ENCODE measurements at regions not wholly inside any gene's neighbourhood (a gene's known extent, or its start where the extent isn't known, plus 50 kb on each side); places are given as distances from the start of the nearest gene placed in this dataset.

- Histone ChIP-seq H3K4me1 (no peaks in the 10 kb centered on the region), H3K27ac (no peak overlapping the region), H3K36me3 (ENCODE audit: low read depth, missing control alignments) (no peaks in the 10 kb centered on the region), H3K9me3 (no peaks in the 10 kb centered on the region), H3K27me3 (no peaks in the 10 kb centered on the region), H3K4me3 (no peak overlapping the region)
- no peak for DNase-seq
- intact Hi-C loops (cut with DNase I; ENCODE audit: low total_unique reads), result no loop called here
- no peak for TF ChIP-seq POLR2A (IDR thresholded peaks at IDR 0.05)
- TF ChIP-seq, protein P1, sequence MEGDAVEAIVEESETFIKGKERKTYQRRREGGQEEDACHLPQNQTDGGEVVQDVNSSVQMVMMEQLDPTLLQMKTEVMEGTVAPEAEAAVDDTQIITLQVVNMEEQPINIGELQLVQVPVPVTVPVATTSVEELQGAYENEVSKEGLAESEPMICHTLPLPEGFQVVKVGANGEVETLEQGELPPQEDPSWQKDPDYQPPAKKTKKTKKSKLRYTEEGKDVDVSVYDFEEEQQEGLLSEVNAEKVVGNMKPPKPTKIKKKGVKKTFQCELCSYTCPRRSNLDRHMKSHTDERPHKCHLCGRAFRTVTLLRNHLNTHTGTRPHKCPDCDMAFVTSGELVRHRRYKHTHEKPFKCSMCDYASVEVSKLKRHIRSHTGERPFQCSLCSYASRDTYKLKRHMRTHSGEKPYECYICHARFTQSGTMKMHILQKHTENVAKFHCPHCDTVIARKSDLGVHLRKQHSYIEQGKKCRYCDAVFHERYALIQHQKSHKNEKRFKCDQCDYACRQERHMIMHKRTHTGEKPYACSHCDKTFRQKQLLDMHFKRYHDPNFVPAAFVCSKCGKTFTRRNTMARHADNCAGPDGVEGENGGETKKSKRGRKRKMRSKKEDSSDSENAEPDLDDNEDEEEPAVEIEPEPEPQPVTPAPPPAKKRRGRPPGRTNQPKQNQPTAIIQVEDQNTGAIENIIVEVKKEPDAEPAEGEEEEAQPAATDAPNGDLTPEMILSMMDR (IDR thresholded peaks at IDR 0.05), result no peak
- WGBS, 2 donors, result 69 to 79% methylated on average over 5 of the region's 5 CpGs
Observed at GRCh38 chr18:8997634-8998033, 104.9 kb upstream of the NDUFV2 start.

GRCh38 chr18:8998481-8999217 is 103.8 kb upstream of the NDUFV2 start:
- WGBS, 2 donors, result 47 to 53% methylated on average over 4 of the region's 4 CpGs
- Histone ChIP-seq H3K36me3 (ENCODE audit: low read depth, missing control alignments) (no peaks in the 10 kb centered on the region), H3K27me3 (no peaks in the 10 kb centered on the region), H3K4me3 (no peak overlapping the region), H3K27ac (no peak overlapping the region), H3K9me3 (no peaks in the 10 kb centered on the region), H3K4me1 (no peaks in the 10 kb centered on the region)
- intact Hi-C loops (cut with DNase I; ENCODE audit: low total_unique reads), result no loop called here
- TF ChIP-seq POLR2A (IDR thresholded peaks at IDR 0.05), result no peak
- TF ChIP-seq, protein P1 (IDR thresholded peaks at IDR 0.05), result no peak
- no peak for DNase-seq

- Histone ChIP-seq H3K27me3 (no peaks in the 10 kb centered on the region), H3K4me3 (no peak overlapping the region), H3K4me1 (no peaks in the 10 kb centered on the region), H3K9me3 (no peaks in the 10 kb centered on the region), H3K36me3 (ENCODE audit: low read depth, missing control alignments) (no peaks in the 10 kb centered on the region), H3K27ac (no peak overlapping the region)
- no peak for DNase-seq
- intact Hi-C loops (cut with DNase I; ENCODE audit: low total_unique reads), result no loop called here
- TF ChIP-seq, protein P1 (IDR thresholded peaks at IDR 0.05), result no peak
- no peak for TF ChIP-seq POLR2A (IDR thresholded peaks at IDR 0.05)
- WGBS, 2 donors, result 42 to 64% methylated on average over 9 of the region's 9 CpGs
Observed at GRCh38 chr18:8999872-9000271, 102.6 kb upstream of the NDUFV2 start.

DNA sequence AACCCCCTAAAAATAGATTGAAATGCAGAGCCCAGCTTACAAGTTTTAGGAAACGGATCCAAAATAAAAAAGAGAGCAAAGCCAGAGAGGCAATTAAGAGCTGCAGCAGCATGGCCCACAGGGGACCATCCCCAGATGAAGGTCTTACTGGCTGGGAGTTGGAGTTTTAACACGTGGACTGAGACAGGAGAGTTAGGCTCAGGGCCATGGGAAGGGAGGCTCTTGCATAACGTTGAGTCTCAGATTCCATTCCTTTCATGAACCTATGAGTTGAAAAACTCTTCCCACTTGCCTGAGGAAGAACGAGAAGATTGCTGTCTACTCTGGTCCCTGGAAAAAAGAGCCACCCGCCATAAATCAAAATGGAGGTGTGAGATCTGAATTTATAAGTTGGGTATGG is 101.8 kb upstream of the NDUFV2 start:
- no peaks in the 10 kb centered on the region for H3K27me3 ChIP-seq
- DNase-seq, result no peak
- intact Hi-C loops (cut with DNase I; ENCODE audit: low total_unique reads), result no loop called here
- H3K4me3 ChIP-seq, result no peak overlapping the region
- TF ChIP-seq POLR2A (IDR thresholded peaks at IDR 0.05), result no peak
- TF ChIP-seq, protein P1 (IDR thresholded peaks at IDR 0.05), result no peak
- H3K27ac ChIP-seq, result no peak overlapping the region
- H3K4me1 ChIP-seq, result no peaks in the 10 kb centered on the region
- no peaks in the 10 kb centered on the region for H3K36me3 ChIP-seq (ENCODE audit: low read depth, missing control alignments)
- 50 to 54% methylated on average over 5 of the region's 5 CpGs for WGBS, 2 donors
- no peaks in the 10 kb centered on the region for H3K9me3 ChIP-seq

- Histone ChIP-seq H3K27me3 (no peaks in the 10 kb centered on the region), H3K36me3 (ENCODE audit: low read depth, missing control alignments) (no peaks in the 10 kb centered on the region), H3K4me1 (no peaks in the 10 kb centered on the region), H3K4me3 (no peak overlapping the region), H3K9me3 (no peaks in the 10 kb centered on the region), H3K27ac (no peak overlapping the region)
- no peak for TF ChIP-seq POLR2A (IDR thresholded peaks at IDR 0.05)
- TF ChIP-seq, protein P1 (IDR thresholded peaks at IDR 0.05), result no peak
- intact Hi-C loops (cut with DNase I; ENCODE audit: low total_unique reads), result no loop called here
- DNase-seq, result no peak
- WGBS, 2 donors, result 76 to 93% methylated on average over 3 of the region's 3 CpGs
Observed at GRCh38 chr18:9001209-9001608, 101.3 kb upstream of the NDUFV2 start.

All from testis (tissue), 2 donors.